Fibroblast of the aortic adventitia (primary cell): ENCODE measurements at regions not wholly inside any gene's neighbourhood (a gene's known extent, or its start where the extent isn't known, plus 50 kb on each side); places are given as distances from the start of the nearest gene placed in this dataset.

Source experiments
- DNase-seq: peaks from one replicate; pipeline ENCODE4 v3.0.0-alpha.2; 2010; ENCODE audit warnings: low read depth
- H3K4me3 ChIP-seq: 2 replicates; pipeline ENCODE4 v1.5.1; 2011; ENCODE audit warnings: low read depth, mild to moderate bottlenecking, control low read depth, low read length, moderate library complexity
- CTCF ChIP-seq: IDR thresholded peaks from 2 replicates; pipeline ENCODE4 v1.5.1; 2011; ENCODE audit warnings: mild to moderate bottlenecking, low read length, control low read depth, inconsistent platforms; ENCODE audit not compliant: insufficient read depth

- no peak for TF ChIP-seq CTCF
- H3K4me3 ChIP-seq = no peak overlapping the region
- no peak for DNase-seq
Measured at GRCh38 chr10:31103112-31103511, 71.4 kb upstream of the ZNF438 start.

GRCh38 chr10:31112961-31113360 is 81.3 kb upstream of the ZNF438 start:
- no peak for TF ChIP-seq CTCF
- no peak overlapping the region for H3K4me3 ChIP-seq
- no peak for DNase-seq

- H3K4me3 ChIP-seq = no peak overlapping the region
- TF ChIP-seq CTCF = no peak
- no peak for DNase-seq
Measured at GRCh38 chr10:31116226-31116625, 84.6 kb upstream of the ZNF438 start.

GRCh38 chr10:31118556-31118955 is 86.9 kb upstream of the ZNF438 start:
- peak; percentile 51 for DNase-seq
- no peak overlapping the region for H3K4me3 ChIP-seq
- no peak for TF ChIP-seq CTCF

- TF ChIP-seq CTCF = no peak
- no peak for DNase-seq
Measured at GRCh38 chr10:31120392-31120791, 88.7 kb upstream of the ZNF438 start.

GRCh38 chr10:31120961-31121685 is 89.5 kb upstream of the ZNF438 start:
- H3K4me3 ChIP-seq = no peak overlapping the region
- DNase-seq = peak; percentile 61

More at GRCh38 chr10:31120392-31120791, 88.7 kb upstream of the ZNF438 start:
- no peak overlapping the region for H3K4me3 ChIP-seq

More at GRCh38 chr10:31120961-31121685, 89.5 kb upstream of the ZNF438 start:
- no peak for TF ChIP-seq CTCF
